NCI-H526 (cell line): ENCODE measurements at regions not wholly inside any gene's neighbourhood (a gene's known extent, or its start where the extent isn't known, plus 50 kb on each side); places are given as distances from the start of the nearest gene placed in this dataset.
A peak's percentile ranks its signal among the peaks of the same experiment; 100 is the strongest.
"Not testable (repeated sequence)": the region's sequence is repeated elsewhere in the genome, so short reads cannot be mapped to it uniquely, and the experiment has no call there.

Experiments used
- DNase-seq, 2 experiments: peaks; one replicate each; lab custom pipeline; 2025; lab: John Stamatoyannopoulos, UW

DNA sequence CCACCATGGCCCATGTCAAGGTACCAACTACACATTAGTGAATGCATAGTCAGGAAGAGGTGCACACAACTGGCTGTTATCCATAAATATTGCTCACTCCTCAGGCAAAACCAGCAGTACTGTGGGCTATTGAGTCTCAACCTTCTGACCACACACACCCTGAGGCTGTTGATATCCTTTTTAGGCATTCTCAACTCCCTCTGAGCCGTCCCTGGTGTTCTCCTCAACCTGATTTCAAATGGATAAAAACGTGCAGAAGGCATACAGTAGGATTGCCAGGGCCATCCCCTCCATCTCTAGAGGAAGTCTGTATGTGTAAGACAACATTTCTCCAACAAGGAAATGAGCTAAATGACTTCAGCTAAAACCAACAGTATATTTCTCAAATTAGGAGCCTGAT is 98.7 kb upstream of the KLHL13 start:
- no peak for DNase-seq

DNA sequence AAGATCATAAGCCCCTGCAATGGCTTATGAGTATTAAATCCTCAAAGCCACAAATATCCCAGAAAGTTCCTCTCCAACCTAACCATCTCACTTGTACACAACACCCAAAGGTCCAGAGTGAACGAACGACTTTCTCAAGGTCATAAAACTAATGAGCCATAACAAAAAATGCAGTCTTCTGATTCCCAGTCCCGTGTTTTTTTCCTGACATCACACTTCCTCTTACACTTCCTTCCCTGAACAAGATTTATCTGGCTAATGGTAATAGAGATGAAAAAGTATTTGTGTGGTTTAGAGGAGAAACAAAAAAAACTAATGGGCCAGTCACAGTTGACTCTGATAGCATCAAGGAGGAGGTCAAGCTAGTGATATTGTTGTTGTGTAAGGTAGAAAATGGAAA is 99.5 kb upstream of the KLHL13 start:
- DNase-seq, result no peak

- peak in 1 of 2 experiments; percentile 2 for DNase-seq
Measured at GRCh38 chrX:118216509-118216908, 99.9 kb upstream of the KLHL13 start.

GRCh38 chrX:118218079-118218478 is 101.5 kb upstream of the KLHL13 start:
- DNase-seq, result no peak

GRCh38 chrX:118218940-118219339 is 102.3 kb upstream of the KLHL13 start:
- no peak for DNase-seq

DNA sequence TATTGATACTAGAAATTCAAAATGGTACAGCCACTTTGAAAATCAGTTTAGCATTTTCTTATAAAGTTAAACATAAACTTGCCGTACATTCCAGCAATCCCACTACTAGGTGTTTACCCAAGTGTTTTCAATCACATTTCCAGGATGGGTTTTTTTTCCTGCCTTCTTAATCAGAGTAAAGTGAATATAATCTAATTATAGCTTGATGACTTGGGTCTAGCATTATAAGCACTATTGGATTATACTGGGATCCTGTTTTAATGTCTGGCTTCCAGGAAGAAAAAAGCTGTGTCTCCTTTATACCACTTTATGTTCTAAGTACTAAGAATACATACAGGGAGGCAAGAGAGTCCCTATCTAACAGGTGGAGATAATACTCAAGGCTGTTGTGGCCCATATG is 103.3 kb upstream of the KLHL13 start:
- DNase-seq, result no peak

- DNase-seq, result peak in 1 of 2 experiments; percentile 3
Measured at GRCh38 chrX:118220509-118220908, 103.9 kb upstream of the KLHL13 start.

GRCh38 chrX:118221270-118221669 is 104.7 kb upstream of the KLHL13 start:
- no peak for DNase-seq

DNA sequence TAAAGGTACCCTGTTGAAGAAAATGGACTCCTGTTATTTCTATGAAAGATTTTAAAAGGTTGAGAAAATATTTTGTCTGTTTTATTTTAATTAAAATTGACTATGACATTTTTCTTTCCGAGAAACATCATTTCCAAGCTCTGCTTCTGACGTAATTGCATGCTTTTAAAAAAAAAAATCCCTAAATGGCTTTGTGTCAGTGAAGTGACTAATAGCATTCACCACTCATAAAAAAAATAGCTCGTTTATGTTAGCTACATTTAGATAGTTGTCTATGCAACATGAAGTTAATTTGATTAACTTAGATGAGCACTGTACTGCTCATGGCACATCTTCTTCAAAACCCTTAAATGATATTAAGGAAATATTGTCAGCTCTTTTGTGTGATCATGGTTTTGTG is 105.1 kb upstream of the KLHL13 start:
- DNase-seq, result no peak

DNA sequence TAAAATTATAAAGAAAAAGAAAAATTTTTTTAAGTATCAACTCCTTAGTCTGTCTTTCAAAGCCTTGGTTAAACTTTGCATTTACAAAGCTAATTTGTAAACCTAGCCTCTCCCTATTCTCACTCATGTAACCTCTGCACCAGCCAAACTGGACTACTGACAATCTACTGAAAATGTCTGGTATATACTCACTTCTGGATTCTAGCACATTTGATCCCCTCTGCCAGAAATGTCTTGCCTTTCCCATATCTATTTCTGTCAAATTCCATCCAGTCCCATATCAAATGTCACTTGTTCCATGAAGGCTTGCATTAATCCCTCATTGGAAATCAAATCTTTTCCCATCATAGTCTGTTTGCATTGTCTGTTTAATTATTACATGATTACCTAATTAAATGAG is 105.8 kb upstream of the KLHL13 start:
- no peak for DNase-seq

DNA sequence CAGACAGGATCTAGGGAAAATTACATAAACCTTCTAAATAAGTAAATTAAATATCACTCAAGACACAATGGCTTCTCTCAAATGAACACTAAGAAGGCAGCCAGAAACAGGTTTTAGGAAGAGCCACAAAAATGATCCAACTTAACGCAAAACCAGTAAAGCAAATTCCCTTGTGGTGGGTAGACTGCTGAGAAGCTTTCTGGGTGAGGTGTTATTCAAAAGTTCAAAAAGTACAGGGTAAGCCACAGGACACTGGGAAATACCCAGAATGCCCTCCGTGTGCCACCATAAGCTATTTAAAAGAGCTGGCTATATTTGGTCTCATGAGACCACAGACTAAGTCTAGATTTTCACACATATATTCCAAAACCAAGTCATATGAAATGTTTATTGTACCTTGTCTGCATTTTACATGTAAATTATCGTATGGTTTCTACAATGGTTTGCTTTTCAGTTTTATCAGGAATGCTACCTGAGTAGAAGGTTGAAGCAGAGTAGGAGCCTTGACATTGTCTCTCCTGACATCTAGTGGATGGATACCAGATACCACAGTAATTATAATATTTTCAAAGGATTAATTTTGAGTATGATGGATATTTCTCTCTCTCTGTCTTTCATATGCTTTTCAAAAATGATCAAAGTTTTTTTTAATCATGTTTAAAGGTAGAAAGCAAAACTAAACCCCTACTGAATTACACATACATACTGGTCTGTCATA is 109.3 kb upstream of the KLHL13 start:
- DNase-seq, result peak in 1 of 2 experiments; percentile 23

- no peak for DNase-seq
Measured at GRCh38 chrX:118228041-118228440, 111.4 kb upstream of the KLHL13 start.

DNA sequence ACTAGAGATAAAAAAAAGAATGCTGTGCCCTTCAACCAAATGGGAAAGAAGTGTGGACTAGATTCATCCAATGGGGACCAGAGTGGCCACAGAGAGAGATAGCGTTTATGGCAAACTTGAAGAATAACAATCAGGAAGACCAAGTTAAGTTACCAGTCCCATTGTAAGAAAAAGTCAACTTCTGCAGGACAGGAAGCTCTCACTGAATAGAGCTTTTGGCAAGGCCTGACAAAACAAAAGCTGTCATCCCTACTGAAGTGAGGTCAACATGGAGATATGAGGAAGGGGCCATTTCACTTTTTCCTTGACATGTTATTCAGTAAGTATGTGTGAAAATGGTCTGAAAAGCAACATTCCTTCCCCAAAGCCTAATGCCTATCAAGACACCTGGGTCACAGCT is 111.8 kb upstream of the KLHL13 start:
- no peak for DNase-seq

DNA sequence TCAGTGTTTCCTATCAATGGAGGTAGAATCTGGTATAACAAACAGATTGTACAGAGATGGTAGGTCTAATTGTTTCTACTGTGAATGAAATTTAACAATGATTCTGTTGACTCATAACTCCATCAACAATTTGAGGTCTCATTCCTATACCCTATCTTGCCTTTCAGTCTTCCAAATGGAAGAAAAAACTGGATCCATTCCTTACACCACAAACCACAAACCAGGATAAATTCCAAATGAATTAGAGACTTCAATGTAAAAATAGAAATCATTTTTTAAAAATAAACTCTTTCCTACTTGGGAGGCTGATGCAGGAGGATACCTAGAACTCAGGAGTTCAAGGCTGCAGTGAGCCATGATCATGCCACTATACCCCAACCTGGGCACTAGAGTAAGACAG is 114.4 kb upstream of the WDR44 start:
- no peak for DNase-seq

GRCh38 chrX:118239178-118239870 is 106.6 kb upstream of the WDR44 start:
- no peak for DNase-seq

DNA sequence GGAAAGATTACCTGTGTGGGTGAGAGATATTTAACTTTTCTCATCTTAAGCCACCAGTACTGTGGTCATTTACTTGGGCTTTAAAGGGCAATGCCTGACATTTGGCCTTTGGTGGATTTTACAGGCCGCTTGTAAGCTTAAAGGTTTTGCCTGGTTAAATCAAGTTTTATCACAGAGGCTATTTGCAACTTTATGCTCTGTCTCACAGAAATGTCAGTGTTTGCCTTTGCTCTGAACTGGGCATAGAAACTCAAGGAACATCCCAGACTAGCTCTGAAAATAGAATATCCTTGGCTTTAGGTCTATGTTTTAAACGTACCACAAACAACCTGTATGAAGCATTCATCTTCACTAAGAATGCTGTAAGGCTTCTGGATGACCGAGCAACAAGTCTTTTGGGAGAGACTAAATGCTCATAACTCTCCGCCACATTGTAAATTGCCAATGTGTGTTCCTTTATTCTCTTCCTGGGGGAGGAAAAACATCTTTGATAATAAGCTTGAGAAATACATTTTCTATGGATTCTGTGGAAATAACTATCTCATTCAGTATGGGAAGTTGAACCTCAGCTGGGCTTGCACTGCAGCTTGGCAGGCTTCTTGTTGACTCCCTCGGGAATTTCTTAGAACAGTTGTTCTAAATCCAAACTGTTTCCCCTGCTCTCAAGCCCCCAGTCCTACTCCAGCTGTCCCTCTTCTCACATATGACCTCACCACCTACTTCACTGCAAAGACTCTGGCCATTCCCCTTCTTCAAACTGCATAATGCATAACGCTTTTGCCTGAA is 105.8 kb upstream of the WDR44 start:
- no peak for DNase-seq

DNA sequence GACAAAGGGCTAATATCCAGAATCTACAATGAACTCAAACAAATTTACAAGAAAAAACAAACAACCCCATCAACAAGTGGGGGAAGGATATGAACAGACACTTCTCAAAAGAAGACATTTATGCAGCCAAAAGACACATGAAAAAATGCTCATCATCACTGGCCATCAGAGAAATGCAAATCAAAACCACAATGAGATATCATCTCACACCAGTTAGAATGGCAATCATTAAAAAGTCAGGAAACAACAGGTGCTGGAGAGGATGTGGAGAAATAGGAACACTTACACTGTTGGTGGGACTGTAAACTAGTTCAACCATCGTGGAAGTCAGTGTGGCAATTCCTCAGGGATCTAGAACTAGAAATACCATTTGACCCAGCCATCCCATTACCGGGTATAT is 98.9 kb upstream of the WDR44 start:
- DNase-seq, result not testable (repeated sequence)

DNA sequence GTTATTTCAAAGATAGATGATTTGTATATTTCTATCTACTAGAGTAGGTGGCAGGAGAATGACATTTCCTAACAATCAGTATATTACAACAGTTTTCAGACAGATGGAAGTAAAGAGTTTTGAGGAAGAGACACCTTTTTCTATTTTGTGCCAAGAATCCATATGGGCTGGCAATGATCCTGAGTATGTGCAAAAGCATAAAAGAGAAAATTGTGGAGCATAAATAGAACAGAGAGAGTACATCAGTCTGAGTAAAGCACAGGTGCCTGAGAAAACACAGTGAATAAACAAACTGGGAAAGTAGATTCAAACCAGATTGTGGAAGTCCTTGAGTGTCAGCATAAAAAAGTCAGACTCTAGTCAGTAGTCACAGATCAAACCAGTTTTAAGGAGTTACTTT is 96.8 kb upstream of the WDR44 start:
- DNase-seq, result no peak

DNA sequence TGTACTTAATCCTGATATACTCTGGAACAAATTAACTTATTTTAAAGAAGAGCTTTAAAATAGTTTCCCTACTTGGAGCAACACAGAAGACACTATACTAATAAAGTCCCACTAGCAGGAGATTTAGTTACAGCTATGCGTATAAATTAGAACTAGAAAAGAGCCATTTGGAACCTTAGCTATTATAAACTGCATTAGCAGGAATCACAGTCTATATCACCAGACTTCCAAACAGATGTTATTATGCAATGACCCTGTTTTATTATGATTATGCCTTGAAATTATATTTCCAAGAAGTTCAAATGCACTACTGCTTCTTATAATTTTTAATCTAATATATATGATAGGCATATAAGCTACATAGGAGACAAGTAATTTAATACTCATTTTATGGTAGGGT is 95.5 kb upstream of the WDR44 start:
- DNase-seq, result no peak

DNA sequence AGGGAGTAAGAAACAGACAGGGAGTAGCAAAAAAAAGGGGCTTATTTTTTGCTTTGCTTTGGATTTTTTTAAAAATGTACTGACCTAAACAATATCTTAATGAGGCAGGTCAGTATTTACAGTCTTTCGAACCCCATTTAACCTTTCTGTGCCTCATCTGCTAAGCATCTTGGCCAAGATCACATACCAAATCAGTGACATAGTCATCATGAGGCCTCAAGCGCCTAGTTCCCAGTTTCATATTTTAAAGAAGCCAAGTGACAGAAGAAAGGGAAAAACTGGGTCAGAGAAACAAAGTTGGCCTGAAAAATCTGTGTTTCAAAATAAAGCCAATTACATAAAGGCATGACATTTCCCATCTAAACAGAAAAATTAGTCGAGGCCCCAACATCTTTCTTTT is 94.6 kb upstream of the WDR44 start:
- no peak for DNase-seq

DNA sequence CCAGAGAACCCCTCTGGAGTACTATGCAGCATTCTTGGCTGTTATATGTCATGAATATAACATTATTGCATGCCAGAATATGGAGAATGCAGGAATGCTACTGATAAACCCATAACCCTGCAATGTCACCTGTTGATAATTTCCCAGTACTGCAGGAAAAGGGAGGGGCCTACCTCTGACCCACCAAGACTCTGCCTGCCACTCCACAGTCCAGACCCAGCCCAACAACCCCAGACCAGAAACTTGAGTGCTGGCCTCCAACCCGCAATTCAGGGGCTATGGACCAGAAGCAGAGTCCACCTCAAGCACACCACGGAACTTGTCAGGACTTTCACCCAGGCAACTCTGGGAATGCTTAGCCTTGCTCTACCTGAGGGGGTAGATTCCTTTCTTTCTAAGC is 92.9 kb upstream of the WDR44 start:
- DNase-seq, result no peak

DNA sequence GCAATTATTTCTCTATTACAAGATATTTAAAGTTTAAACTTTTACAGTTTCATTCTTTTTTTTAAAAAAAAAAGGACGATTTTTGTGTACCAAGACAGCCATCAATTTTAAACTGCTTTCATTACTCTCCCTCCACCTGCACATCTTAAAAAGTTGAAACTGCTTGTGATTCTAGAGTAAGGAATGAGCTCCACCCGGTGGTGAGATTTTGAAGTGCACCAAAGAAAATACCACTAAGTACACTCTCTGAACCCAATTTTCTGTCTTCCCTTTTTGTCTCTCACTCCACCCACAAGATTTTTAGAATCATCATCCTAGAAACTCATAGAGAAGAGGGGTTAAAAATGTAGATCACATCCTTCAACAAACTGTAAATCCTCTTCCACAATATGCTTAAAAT is 91.3 kb upstream of the WDR44 start:
- peak in 1 of 2 experiments; percentile 33 for DNase-seq

GRCh38 chrX:118255921-118256320 is 90.0 kb upstream of the WDR44 start:
- DNase-seq, result no peak
